ENCODE measurements at regions not wholly inside any gene's neighbourhood (a gene's known extent, or its start where the extent isn't known, plus 50 kb on each side); places are given as distances from the start of the nearest gene placed in this dataset.

DNA sequence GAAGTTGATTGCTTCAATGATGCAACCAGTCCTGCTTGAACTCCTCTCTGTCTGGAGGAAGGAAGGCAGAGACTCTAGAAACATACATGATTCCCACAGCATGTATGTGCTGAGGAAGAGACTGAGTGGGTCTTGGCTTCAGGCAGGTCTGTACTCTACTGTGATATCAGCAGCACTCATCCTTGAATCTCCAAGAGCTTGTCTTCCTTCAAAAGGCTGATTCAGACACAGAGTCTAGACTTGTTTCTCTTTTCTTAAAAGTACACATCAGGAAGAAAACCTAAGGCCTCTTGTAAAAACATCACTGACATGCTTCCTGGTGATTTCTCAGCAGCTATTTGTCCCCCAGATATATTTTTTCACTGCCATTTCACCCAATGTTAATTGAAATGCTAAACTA, 155.7 kb upstream of the HEY2 start:
- Histone ChIP-seq H3K4me3 (no peak overlapping the region), H3K27ac (no peak overlapping the region)
- DNase-seq (ENCODE audit: low spot score), result no peak
- TF ChIP-seq, protein P1, sequence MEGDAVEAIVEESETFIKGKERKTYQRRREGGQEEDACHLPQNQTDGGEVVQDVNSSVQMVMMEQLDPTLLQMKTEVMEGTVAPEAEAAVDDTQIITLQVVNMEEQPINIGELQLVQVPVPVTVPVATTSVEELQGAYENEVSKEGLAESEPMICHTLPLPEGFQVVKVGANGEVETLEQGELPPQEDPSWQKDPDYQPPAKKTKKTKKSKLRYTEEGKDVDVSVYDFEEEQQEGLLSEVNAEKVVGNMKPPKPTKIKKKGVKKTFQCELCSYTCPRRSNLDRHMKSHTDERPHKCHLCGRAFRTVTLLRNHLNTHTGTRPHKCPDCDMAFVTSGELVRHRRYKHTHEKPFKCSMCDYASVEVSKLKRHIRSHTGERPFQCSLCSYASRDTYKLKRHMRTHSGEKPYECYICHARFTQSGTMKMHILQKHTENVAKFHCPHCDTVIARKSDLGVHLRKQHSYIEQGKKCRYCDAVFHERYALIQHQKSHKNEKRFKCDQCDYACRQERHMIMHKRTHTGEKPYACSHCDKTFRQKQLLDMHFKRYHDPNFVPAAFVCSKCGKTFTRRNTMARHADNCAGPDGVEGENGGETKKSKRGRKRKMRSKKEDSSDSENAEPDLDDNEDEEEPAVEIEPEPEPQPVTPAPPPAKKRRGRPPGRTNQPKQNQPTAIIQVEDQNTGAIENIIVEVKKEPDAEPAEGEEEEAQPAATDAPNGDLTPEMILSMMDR (IDR thresholded peaks at IDR 0.05), result no peak

DNA sequence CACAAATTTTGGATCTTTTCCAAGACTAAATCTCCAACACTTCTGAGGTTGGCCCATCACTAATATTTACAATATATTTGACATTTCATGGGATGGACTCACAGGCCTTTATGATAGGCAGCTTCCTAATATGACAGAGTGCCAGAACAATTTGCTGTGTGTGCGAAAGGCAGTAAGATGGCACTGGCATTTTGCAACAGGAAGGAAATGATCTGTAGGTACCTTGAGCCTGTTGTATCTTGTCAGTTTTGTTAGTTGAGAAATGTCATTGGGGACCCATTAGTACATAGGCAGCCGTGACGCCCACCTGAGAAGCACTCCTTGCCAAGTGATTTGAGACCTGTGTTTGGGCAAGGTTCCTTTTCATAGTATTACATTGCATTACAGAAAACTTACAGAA, 153.4 kb upstream of the HEY2 start:
- Histone ChIP-seq H3K4me3 (no peak overlapping the region), H3K27ac (no peak overlapping the region)
- TF ChIP-seq, protein P1 (IDR thresholded peaks at IDR 0.05), result no peak
- no peak for DNase-seq (ENCODE audit: low spot score)

DNA sequence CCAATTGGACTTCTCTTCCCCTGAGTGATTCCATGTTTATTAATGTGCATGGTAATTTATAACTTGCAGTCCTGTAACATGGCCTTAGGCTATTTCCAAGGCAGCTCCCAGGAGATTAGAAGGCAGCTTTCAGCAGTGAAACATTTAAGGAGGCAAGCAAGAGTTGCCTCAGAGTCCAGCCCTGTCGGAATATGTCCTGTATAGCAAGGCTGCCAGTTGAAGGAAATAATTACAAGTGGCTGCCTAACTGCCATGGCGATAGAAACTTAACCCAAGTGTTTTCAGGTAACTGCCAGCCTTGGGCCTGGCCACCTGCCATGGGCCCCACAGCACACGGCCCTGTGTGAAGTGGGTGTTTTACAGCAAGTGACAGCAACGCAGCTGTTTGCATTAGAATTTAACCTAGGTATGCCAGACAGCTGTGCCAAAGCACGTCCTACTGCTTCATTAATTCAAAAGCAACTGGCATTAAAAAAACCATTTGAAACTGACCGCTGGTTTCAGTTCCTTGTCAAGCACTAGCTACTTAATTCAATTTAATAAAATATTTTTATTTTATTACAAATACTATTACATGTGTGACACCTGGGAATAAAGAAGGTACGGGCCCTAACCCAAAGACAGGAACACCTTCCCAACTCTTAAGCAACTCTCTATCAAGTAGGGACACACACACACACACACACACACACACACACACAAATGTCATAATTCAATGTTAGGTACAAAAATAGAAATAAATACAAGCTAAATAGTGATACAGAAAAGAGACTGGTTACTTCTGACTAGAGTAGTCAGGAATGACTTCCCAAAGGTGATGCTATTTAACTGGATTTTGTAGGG, 151.8 kb upstream of the HEY2 start:
- TF ChIP-seq, protein P1 (IDR thresholded peaks at IDR 0.05), result no peak
- H3K4me3 ChIP-seq, result no peak overlapping the region
- H3K27ac ChIP-seq, result peak overlapping the region; percentile 46 to 67
- DNase-seq (ENCODE audit: low spot score), result no peak

DNA sequence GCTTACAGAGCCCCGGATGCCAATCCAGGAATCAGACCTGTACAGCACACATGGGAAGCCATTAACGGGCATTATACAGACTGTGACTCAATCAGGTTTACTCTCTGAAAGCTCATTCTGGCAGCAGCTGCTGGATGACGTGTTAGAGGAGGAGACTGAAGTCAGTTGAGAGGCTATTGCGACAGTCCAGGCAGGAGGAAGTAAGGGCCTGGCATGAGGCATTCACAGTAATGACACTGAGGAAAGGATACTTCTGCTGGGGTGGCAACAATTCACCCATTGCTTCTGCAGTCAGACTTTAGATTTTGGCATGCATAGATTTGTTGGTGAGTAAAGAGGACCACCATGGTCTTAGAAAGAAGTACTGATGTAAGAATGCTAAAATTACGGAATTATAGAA, 151.0 kb upstream of the HEY2 start:
- TF ChIP-seq, protein P1 (IDR thresholded peaks at IDR 0.05), result no peak
- DNase-seq (ENCODE audit: low spot score), result no peak
- Histone ChIP-seq H3K4me3 (no peak overlapping the region), H3K27ac (peak overlapping the region in 1 of 2 donors; percentile 42)

DNA sequence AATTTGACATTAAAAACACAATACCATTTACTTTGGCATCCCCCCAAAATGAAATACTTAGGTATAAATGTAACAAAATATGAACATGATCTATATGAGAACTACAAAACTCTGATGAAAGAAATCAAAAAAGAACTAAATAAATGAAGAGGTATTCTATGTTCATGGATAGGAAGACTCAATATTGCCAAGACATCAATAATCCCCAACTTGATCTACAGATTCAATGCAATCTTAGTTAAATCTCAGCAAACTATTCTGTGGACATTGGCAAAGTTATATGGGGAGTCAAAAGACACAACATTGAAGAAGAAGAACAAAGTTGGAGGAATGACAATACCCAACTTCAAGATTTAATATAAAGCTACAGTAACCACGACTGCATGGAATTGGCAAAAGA, 145.2 kb upstream of the HEY2 start:
- Histone ChIP-seq H3K4me3 (no peak overlapping the region), H3K27ac (no peak overlapping the region)
- TF ChIP-seq, protein P1 (IDR thresholded peaks at IDR 0.05), result no peak
- no peak for DNase-seq (ENCODE audit: low spot score)

DNA sequence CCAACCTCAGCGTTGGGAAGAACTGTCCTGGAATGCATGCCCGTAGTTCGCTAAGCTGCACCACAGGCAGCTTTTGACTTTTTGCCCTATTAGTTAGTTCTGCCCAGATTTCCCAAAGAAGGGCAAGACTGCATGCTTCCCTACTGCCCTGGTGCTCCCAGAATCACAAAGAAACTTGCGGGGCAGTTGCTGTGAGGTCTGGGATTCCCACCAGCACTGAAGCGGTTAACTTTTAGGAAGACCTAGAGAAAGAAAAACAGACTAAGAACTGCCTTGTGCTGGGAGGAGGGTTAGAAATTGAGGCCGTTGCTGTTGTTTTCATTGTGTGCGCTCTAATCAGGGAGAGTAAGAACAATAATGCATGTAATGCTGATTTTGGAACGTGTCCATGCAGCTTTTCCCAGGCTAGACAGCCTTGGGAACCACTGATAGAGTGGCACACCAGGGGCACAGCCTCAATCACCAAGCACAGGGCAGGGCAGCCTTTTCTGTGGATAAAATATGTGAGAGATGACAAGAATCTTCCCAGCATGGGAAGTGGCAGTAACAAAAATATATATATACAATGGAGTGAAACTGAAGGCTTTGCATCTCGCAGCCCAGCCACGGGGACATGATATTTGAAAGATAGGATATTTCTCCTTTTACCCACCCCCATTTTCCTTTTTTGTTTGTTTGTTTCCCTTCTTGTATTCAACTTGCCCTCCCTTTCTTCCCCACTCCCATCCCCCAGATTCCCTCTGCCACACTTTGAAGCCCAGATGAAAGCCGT, 137.7 kb upstream of the HEY2 start:
- Histone ChIP-seq H3K4me3 (peak overlapping the region; percentile 53), H3K27ac (peak overlapping the region; percentile 61 to 74)
- no peak for DNase-seq (ENCODE audit: low spot score)
- TF ChIP-seq, protein P1 (IDR thresholded peaks at IDR 0.05), result no peak
